Activated gamma-delta T cell treated with anti-CD3 and anti-CD28 coated beads, Interleukin-2, amount 50 U/mL, for 16 hours (primary cell): ENCODE measurements at regions not wholly inside any gene's neighbourhood (a gene's known extent, or its start where the extent isn't known, plus 50 kb on each side); places are given as distances from the start of the nearest gene placed in this dataset.
A peak's percentile ranks its signal among the peaks of the same experiment; 100 is the strongest.
"Not testable (repeated sequence)": the region's sequence is repeated elsewhere in the genome, so short reads cannot be mapped to it uniquely, and the experiment has no call there.

Experiments used
- DNase-seq: peaks from one replicate; pipeline ENCODE4 v3.0.0-alpha.2; 2020; ENCODE audit warnings: low read depth

DNA sequence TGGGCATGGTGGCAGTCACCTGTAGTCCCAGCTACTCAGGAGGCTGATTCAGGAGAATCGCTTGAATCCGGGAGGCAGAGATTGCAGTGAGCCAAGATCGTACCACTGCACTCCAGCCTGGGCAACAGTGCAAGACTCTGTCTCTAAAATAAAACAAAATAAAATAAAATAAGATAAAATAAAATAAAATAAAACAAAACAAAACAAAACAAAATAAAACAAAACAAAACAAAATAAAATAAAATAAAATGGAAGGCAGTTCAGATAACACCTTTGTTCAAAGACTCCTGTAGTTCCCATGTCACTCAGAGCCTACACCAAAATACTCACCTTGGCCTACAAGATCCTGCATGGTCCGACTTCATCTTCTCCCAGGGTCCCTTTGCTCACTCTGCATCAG, 61.3 kb downstream of the SYF2 start:
- DNase-seq: not testable (repeated sequence)

DNA sequence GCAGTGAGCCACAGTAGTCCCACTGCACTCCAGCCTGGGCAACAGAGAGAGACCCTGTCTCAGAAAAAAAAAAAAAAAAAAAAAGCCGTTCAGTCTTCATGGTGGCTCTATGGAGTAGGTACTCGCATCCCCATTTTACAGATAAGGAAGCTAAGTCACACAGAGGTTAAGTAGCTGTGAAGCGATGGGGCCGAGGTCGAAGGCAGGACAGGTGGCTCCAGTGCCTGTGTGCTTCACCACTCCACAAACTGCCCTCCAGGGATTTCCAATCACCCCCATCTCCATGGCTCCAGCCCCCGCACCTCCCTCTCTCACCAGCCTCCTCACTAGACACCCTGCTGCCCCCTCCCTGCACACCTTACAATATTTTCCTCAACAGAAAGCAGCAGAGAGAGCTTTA, 61.9 kb downstream of the SYF2 start:
- DNase-seq: no peak

DNA sequence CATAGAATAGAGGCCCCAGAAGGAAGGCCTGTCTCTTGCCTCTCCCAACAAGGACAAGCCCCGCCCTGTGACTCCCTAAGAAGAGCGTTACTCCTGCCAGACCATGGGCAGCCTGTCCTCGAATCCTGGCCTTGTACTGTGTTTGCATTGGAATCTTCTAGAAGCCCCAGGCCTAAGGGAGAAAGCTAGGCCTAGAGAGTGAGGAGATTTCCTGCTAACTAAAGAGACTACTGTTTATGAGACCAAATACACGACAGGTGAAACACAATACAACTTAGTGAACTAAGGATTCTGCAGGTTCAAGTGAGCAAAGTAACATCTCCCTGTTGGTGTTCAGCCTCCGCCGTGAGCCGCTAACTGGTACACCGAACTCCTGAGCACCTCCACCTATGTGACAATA, 62.7 kb downstream of the SYF2 start:
- DNase-seq: no peak

DNA sequence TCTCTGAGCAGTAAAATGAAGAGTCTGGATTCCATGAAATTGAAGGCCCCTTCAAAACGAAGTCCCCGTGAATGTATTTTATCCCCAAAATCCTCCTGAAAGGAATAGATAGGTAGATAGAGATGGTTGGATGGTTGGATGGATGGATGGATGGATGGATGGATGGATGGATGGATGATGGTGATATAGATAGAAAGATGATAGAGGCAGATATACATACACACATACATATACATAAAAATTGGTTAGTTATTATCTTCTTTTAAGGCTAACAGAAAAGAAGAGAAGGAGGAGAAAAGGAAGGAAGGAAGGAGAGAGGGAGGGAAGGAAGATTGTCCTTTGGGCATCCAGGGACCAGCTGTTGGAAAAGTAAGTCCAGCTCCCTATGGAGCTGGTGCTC, 63.1 kb downstream of the SYF2 start:
- no peak for DNase-seq

DNA sequence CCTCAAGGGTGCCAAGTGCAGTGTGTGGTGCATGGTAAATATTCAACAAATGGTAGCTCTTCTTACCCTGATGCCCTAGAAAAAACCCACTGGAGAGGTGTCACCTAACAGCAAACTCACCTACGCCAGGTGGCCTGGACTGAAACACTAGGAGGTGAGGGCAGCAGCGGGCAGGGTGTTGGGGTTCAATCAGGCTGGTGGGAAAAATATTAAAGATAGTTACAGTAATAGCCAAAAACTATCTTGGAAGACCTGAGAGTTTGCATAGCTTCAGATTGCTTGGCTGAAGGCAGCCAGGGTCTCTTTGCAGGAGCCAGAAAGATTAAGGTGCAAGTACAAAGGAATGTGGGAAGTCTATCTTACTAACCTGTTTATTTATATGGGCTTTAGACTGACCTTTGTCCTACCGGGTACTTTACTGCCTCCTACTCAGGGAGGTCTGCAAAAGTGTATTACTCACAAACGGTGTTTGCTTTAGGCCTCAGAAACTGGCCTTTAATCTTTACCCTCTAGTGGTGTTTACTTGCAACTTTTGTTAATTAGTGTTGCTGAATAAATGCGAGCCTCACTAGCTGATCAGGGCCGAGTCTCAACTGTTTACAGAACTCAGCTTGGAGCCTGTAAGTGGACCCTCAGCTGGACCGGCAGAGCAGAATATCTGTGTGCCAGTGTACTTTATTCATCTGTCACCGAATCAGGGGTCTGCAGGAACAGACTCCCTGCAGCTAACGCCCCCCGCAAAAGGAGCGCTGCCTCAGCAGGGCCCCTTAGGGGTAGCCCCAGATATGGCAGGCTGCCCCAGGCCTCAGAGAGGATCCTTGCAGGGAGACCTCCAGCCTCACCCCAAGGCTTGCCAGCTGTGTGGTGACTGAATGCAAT, 63.9 kb downstream of the SYF2 start:
- no peak for DNase-seq

DNA sequence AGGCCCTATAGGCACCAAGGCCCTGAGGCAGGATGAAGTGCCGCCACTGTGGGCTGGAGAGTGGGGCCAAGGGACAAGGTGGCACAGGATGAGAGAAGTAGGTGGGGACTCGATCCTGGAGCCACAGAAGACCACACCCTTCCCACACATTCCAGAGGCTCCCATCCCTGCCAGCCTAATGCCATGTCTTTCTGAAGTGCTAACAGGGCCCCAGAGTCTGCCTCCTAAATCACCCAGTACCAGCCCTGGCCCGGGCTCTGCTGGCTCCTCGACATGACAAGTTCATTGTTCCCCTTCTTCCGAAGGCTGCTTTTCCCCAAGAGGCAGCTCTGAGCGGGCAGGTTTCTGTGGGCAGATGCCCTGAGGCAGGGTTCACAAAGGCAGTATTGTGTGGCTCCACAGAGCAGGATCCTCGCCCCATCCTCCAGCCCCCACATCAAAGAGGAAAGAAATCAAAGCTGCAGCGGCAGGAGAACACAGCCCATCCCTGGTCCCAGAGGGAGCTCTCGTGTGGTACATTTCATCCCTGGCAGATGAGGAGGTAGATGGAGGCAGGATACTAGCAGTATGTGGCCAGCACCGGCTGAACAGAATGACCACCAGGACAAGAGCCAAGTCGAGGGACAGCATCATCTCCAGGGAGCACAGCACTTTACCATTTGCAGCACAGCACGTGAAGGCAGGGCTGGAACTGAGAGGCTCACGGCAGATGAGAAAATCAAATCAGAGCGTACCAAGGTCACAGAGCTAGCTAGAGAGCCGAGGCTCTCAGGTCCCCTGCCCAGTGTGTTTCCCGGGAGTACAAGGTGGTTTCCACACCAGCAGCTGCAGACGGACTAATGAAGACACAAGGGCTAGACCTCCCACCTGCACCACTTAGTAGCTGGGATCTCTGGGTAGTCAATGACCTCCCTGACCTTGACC, 64.8 kb downstream of the SYF2 start:
- no peak for DNase-seq

DNA sequence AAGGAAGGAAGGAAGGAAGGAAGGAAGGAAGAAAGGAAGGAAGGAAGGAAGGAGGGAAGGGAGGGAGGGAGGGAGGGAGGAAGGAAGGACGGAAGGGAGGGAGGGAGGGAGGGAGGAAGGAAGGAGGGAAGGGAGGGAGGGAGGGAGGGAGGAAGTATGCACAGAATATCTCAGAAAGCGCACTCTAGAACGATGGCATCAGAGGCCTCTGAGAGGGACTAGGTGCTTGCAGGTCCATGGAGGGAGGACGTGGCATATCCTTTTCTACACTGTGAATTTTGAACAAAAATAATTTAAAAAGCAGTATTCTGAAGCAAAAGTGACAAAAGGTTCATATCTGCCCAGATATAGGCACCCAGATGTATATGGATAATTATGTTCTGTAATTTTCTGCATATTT, 65.5 kb downstream of the SYF2 start:
- DNase-seq: no peak

DNA sequence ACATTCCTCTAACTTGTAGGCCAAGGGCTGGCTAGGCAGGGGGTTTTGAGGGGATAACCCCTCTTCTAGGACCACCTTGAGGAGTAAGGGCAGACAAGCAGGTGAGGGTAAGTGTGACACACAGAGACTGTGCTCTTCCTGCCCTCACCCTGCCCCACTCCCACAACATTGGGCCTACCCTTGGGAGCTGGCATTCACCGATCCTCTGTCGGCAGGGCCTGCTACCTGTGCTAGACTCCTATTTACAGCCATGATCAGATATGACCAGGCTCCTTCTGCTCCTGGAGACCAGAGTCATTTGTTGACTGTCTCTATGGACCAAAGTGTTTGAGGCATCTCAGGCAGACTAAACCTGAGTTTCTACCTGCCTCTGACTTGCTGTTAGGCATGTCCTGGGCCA, 68.3 kb downstream of the SYF2 start:
- DNase-seq: no peak

DNA sequence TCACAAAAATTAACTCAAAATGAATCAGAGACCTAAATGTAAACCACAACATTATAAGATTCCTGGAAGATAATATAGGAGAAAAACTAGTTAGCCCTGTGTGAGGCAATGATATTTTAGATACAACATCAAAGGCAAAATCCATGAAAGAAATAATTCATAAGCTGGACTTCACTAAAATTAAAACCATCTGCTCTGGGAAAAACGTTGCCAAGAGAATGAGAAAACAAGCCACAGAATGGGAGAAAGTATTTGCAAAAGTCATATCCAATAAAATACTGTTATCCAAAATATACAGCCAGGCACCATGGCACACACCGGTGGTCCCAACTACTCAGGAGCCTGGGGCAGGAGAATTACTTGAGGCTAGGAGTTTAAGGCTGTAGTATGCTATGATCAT, 70.3 kb downstream of the SYF2 start:
- no peak for DNase-seq

DNA sequence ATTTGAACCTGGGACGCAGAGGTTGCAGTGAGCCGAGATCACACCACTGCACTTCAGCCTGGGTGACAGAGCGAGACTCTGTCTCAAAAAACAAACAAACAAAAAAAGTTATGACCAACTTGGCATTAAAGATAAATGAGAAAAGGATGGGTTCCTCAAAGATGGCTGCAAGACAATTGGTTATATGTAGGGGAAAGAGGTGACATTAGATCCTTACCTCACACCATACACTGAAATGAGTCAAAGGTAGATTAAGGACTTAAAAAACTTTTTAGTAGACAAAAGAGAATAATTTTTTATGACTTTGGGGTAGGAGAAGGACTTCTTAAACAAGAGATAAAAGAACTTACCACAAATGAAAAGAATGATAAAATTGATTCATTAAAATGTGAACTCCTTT, 74.5 kb downstream of the SYF2 start:
- DNase-seq: no peak

DNA sequence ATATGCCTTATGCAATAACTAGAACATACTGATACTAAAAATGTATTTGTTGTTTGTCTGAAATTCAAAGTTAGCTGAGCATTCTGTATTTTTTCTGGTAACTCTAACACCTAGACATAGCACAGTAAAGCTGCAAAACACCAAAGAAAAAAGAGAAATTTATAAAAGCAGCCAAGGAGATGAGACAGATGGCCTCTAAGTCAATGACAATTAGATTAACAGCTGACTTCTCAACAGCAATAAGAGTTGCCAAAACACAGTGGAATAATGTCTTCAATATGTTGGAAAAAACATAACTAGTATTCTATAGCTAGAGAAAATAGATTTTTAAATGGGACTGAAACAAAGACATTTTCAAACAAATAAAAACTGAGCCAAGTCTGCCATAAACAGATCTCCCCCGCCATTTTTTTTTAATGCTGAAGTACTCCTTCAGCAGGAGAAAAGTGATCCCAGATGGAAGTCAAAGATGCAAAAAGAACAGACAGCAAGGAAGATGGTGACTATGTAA, 81.3 kb downstream of the SYF2 start:
- DNase-seq: no peak

DNA sequence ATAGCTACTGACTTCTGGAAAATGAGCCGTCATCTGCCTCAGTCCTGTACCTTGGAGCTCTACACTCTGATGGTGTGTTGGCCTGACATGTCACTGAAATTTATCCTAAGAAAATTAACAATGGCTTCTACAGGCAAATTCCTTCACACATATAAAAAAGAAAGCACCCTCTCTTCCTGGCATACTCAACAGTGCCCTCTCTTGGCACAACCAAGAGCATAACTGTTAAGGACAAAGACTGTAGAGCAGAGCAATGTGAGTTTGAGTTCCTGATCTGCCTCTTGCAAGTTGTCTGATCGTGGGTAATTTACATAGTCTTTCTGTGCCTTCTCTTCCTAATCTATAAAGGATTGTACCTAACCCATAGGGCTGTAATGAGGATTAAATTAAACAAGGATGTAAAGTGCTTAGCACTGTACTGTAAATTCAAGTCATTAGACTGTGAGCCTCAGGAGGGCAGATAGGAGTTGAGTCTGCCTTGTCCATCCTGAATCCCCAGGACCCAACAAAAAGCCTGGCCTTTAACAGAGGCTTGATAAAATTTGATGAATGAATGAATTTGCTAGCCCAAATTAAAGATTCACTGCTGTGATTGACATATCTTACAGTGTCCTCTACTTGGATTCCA, 83.5 kb downstream of the SYF2 start:
- peak; percentile 19 for DNase-seq

DNA sequence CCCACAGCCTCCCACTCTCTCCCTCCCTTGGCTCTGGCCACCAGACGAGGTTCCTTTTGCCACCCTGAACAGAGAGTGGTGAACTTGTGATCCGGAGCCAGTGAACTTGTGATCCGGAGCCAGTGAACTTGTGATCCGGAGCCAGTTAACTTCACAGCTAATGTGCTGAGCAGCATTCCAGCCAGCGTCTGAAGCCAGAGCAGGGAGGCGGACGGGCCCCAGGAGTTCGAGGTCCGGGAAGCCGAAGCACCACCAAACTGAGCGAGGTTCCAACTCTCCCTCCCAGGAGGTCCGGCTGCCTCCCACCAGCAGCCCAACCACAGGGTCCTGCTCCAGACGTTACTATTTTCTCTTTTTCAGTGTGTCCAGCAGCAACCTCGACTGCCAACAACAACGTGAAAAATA, 85.8 kb downstream of the SYF2 start:
- no peak for DNase-seq

DNA sequence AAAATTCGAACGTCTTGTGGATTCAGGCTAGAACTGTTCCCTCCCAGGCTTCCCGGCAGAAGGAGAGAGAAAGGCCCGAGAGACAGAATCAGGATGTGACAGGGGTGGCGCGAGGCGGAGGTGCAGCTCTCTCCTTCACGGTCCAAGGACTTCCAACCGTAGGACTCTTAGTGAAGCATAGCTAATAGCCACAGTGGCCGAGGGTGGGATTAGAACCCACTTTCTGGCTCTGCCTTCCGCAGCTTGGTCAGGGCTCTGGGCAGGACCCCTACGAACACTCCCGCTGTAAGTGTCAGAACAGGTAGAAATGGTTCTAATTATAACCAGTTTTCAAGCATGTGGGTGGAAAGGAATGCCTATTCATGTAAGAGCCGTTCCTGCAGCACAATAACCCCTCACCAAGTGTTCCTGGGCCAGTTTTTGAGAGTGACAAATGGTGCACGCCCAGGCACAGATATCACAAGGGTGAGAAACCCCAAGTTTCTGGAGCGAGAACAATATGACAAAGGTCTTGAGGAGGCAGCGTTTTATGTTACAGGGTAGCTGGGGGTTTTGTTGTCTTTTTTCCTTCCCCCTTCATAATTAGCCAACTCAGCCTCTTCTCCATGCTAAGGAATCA, 86.4 kb downstream of the SYF2 start:
- no peak for DNase-seq

DNA sequence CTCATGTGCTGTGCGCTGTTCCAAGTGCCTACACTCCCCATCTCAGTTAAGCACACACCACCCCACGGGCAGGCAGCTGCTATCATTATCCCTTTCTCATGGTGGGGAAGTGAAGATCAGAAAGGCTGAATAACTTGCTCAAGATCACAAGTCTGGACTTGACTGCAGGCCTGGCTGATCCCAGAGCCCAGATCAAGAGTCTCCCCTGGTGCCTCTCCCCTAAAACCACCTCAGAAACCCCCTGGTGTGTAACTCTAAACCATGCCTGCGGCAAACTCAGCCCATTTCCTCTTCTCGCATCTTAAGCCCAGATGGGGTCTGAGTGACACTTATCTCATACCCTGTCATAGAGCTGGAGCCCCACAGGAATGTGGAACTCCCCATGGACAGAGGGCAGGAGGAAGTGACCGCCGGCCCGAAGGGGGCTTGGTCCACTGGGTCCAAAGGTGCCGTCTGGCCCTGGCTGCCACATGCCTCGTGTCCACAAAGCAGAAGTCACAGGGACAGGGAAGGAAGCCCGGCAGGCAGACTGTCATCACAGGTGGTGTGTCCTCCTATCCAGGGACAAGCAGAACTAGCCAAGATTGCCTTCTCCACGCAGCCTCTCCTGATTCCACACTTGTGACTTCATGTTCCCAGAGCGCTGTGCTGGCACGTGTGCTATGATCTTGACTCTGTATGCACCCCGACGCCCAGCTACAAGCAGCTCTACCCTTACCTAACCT, 92.1 kb downstream of the SYF2 start:
- DNase-seq: no peak

DNA sequence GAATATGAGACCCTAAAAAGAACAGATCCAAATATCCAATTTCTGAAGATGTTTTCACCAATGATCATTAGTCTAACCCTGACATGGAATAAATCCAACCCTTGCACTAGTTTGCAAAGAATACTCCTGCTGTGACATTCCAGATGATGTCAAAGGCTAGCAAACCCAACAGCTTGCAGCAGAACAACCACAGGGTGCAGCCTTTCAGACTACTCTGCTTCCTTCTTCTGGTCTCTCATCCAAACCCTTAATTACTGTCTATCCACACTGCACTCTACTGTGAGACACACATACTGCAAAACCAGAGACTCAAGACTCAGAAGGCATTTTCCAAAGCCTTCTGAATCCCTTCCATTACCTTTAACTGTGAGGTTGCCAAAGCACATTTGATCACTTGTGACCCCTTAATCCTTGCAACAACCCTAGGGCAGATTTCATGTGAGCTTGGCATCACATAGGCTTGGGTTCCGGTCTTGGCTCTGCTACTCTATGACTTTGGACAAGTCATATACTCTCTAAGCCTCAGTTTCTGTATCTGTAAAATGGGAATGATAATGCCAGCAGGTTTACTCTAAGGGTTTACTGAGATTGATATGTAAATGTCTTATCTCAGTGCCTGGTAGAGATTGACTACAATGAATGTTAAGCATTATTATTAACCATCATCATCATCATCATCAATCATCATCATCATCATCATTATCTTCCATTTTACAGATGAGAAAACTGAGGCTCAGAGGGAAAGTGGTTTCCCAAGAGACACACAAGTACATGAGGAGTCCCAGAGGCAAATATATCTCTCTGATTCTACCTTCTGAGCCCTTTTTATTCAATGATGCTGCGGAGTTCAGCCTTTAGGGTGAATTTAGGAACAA, 94.5 kb downstream of the SYF2 start:
- DNase-seq: no peak

DNA sequence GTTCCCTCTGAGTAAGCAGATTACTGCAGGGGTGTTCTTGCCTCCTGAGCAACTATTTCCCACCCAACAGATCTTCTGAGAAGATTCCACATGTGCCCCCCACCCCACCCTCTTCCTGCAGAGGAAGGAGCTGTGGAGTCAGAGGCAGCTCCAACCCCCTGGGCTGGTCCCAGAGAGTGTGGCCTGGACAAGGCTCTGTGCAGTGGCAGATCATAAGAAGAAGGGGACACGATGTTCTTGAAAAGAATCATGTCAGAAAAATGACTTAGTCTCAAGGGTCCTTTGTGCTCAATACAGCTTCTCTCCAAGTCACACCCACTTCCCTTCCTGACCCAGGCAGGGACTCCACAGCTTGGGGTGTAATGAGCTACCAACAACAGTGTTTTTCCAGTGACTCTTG, 95.2 kb downstream of the SYF2 start:
- no peak for DNase-seq

DNA sequence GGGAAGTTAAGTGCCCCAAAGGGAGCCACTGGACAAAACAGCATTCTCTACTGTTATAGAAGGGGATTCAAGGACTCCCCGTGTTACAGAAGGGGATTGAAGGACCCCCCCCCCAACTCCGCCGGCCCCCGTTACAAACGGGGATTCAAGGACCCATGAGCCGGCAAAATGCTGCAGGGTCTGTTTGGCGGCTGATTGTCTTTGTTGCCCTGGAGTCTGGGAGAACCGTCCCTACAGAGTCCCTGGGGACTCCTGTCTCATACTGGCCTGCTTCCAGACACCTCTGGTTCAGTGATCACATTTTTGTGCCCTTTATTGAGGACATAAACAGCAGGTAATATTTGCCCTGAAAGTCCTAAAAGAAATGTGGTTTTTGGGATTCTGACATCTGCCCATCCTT, 96.4 kb downstream of the SYF2 start:
- no peak for DNase-seq

DNA sequence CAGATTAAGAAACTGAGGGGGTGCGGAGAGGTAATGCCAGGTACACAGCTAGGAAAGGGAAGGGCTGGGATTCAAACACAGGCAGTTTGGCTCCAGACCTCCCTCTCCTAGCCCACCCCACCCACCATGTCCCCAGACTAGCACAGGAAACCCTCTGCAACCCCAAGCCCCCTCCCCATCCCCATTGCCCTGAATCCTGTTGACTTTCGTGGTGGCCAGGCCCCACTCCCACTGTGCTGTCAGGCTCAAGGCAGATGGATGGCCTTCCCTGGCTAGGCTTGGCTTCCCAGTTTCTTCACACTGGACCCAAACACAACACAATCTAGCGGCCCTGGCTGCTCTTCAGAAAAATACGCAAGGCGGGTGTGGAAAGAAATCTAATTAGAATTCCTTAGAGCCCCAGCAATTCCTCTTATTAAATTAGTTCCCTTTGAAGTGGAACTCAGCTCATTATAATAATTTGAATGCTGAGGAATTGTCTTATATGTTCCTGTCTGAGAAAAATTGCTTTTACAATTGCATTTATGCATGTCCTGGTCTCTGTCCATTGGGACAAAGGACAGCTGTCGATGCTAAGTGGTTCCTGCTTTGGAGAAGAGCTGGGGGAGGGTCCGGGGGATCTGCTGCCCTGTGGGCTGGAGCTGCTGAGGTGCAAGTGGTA, 97.4 kb downstream of the SYF2 start:
- no peak for DNase-seq

DNA sequence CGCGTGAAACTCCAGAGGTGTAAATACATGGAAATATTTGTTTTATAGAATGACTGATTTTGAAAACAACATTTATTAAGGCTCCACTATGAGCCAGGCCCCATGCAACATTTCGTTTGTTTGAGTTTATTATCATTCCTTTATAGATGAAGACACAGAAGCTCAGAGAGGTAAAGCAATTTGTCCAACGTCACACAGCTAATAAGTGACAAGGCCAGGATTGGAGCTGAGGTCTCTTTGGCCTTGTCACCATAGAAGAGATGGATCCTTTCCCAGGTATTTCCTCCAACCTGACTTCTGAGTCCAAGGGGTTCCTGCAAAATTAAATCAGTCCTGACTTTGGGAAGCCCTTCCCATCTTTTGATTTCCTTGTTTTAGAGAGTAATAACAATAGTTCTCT, 98.0 kb downstream of the SYF2 start:
- DNase-seq: no peak
